DOHH2 (cell line): ENCODE measurements at regions not wholly inside any gene's neighbourhood (a gene's known extent, or its start where the extent isn't known, plus 50 kb on each side); places are given as distances from the start of the nearest gene placed in this dataset.

ENCODE experiments used
- H3F3A ChIP-seq: fragments of 200-600 bp; sonication (generic), shearing (Covaris generic); 2 replicates; pipeline ENCODE4 v1.6.0; 2016; ENCODE audit warnings: antibody characterized with exemption, mild to moderate bottlenecking; ENCODE audit not compliant: control insufficient read depth, insufficient read depth
- H3K27ac ChIP-seq: fragments of 200-600 bp; sonication (generic); 2 replicates; pipeline ENCODE4 v1.5.1; 2014; ENCODE audit warnings: low read depth, mild to moderate bottlenecking, low read length, moderate library complexity
- H3K27me3 ChIP-seq: fragments of 200-600 bp; sonication (generic); 2 replicates; pipeline ENCODE4 v1.6.1; 2014; ENCODE audit warnings: mild to moderate bottlenecking, low read length, mixed read lengths; ENCODE audit not compliant: control insufficient read depth
- H3K36me3 ChIP-seq: fragments of 200-600 bp; sonication (generic); 2 replicates; pipeline ENCODE4 v1.6.1; 2014; ENCODE audit warnings: mild to moderate bottlenecking, low read length, moderate library complexity, mixed read lengths; ENCODE audit not compliant: control insufficient read depth
- H3K4me1 ChIP-seq: fragments of 200-600 bp; sonication (generic); 2 replicates; pipeline ENCODE4 v1.6.1; 2014; ENCODE audit warnings: mild to moderate bottlenecking, low read length, mixed read lengths; ENCODE audit not compliant: control insufficient read depth
- H3K4me2 ChIP-seq: fragments of 200-600 bp; sonication (generic); 2 replicates; pipeline ENCODE4 v1.6.0; 2014; ENCODE audit warnings: mild to moderate bottlenecking, low read length, moderate library complexity
- H3K4me3 ChIP-seq: fragments of 200-600 bp; sonication (generic); 2 replicates; pipeline ENCODE4 v1.5.1; 2014; ENCODE audit warnings: mild to moderate bottlenecking, low read length, mixed read lengths
- H3K79me2 ChIP-seq: fragments of 200-600 bp; sonication (generic); 2 replicates; pipeline ENCODE4 v1.6.1; 2014; ENCODE audit warnings: mild to moderate bottlenecking, low read length, mixed read lengths; ENCODE audit not compliant: control insufficient read depth
- H3K9me2 ChIP-seq: fragments of 200-600 bp; sonication (generic); replicated peaks from 2 replicates; pipeline ENCODE4 v1.6.1; 2014; ENCODE audit warnings: mild to moderate bottlenecking, low read length, mixed read lengths; ENCODE audit not compliant: control insufficient read depth
- H3K9me3 ChIP-seq: fragments of 200-600 bp; sonication (generic); 2 replicates; pipeline ENCODE4 v1.6.1; 2014; ENCODE audit warnings: antibody characterized with exemption, low read length, mixed read lengths; ENCODE audit not compliant: control insufficient read depth, insufficient read depth
- H4K20me1 ChIP-seq: fragments of 200-600 bp; sonication (generic); 2 replicates; pipeline ENCODE4 v1.6.0; 2014; ENCODE audit warnings: low read depth, mild to moderate bottlenecking, antibody characterized with exemption, low read length, moderate library complexity; ENCODE audit not compliant: control insufficient read depth, insufficient read depth
- EZH2phosphoT487 ChIP-seq: fragments of 200-600 bp; sonication (generic); IDR thresholded peaks from 2 replicates; pipeline ENCODE4 v1.6.1; 2017; ENCODE audit warnings: borderline replicate concordance, mild to moderate bottlenecking, antibody characterized with exemption, low read length, moderate library complexity, mixed read lengths
- TF ChIP-seq, protein P1 (sequence below): fragments of 200-600 bp; sonication (generic); IDR thresholded peaks from one replicate; pipeline ENCODE4 v1.5.1; 2014; ENCODE audit warnings: antibody characterized with exemption, mild to moderate bottlenecking, low read depth, low read length; ENCODE audit not compliant: poor library complexity, severe bottlenecking

DNA sequence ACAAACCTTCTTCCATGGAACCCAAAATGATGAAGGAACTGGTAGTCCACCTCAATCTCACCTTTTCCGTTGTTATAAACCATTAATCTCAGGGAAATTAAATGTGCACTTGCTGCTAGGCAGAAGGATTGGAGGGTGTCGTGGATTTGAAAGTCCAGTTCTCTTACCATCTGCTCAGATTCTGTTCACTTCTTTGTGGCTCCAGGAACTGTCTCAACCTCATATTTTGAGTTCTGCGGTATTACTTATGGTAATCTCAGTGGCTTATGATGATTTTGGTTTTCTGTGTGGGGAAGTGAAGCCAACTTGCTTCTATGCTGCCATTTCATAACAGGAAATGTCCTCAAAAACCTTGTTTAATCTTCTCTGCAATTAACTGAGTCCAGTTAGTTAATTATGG lies 136.4 kb downstream of the CDC14C start:
- TF ChIP-seq, protein P1, sequence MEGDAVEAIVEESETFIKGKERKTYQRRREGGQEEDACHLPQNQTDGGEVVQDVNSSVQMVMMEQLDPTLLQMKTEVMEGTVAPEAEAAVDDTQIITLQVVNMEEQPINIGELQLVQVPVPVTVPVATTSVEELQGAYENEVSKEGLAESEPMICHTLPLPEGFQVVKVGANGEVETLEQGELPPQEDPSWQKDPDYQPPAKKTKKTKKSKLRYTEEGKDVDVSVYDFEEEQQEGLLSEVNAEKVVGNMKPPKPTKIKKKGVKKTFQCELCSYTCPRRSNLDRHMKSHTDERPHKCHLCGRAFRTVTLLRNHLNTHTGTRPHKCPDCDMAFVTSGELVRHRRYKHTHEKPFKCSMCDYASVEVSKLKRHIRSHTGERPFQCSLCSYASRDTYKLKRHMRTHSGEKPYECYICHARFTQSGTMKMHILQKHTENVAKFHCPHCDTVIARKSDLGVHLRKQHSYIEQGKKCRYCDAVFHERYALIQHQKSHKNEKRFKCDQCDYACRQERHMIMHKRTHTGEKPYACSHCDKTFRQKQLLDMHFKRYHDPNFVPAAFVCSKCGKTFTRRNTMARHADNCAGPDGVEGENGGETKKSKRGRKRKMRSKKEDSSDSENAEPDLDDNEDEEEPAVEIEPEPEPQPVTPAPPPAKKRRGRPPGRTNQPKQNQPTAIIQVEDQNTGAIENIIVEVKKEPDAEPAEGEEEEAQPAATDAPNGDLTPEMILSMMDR: no peak
- Histone ChIP-seq H3K36me3 (no peaks in the 10 kb centered on the region), H3K79me2 (no peaks in the 10 kb centered on the region), H3K4me1 (no peaks in the 10 kb centered on the region), H3K4me3 (no peak overlapping the region), H3K27ac (no peak overlapping the region), H3K9me2 (no peaks in the 10 kb centered on the region; the same call in 1 of the 2 replicates), H3K9me3 (no peaks in the 10 kb centered on the region), H3K27me3 (no peaks in the 10 kb centered on the region), H3F3A (no peaks in the 10 kb centered on the region), H3K4me2 (no peak overlapping the region), H4K20me1 (no peaks in the 10 kb centered on the region)

DNA sequence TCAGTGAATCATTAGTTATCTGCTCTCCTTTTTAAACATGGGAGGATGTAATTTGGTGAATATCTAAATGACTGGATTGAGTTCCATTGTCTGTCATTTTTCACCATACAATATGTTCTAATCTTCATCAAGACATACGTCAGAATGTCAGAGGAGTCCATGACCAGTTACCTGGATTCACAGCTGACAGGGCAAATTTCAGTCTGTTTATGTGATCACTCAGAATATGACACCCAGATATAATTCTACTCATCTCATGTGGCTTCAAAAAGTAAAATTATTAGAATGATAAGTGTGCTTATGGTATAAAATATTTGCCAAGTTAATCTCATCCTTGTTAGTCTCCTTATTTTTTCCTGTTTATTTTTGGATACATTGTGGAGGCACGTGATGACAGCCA lies 150.2 kb downstream of the CDC14C start:
- no peaks in the 10 kb centered on the region for H3K4me1 ChIP-seq
- no peaks in the 10 kb centered on the region for H3K9me3 ChIP-seq
- H3K27me3 ChIP-seq: no peaks in the 10 kb centered on the region
- H3K4me3 ChIP-seq: no peak overlapping the region
- H3K36me3 ChIP-seq: no peaks in the 10 kb centered on the region
- H3K79me2 ChIP-seq: no peaks in the 10 kb centered on the region
- no peak overlapping the region for H3K27ac ChIP-seq
- H3K9me2 ChIP-seq: no peaks in the 10 kb centered on the region; the same call in 1 of the 2 replicates
- no peaks in the 10 kb centered on the region for H3F3A ChIP-seq
- TF ChIP-seq, protein P1: no peak
- TF ChIP-seq EZH2phosphoT487: no peak
- no peaks in the 10 kb centered on the region for H4K20me1 ChIP-seq
- H3K4me2 ChIP-seq: no peak overlapping the region

DNA sequence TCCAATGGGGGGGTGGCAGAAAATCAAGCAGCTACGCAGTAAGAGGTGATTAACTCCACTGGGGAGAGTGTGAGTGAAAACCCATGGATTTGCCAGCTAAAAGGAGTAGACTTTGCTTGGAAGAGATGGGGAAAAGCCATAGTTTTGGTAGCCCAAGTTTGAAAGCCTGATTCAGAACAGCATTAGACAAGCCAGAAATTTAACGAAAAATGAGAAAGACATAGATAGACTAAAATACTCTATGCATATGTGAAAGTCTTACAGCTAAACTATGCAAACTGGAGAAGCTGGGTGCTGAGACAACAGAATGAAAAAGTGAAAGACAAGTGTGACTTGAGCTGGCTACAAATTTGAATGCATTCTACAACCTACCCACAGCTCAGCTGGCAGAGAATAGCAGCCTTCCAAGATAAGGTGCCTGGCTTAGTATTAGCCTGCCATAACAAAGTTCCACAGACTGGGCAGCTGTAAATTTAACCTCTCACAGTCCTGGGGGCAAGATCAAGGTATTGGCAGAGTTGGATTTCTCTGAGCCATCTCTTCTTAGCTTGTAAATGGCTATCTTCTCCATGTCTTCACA lies 156.6 kb downstream of the CDC14C start:
- Histone ChIP-seq H3K79me2 (no peaks in the 10 kb centered on the region), H3F3A (no peaks in the 10 kb centered on the region), H3K4me1 (no peaks in the 10 kb centered on the region), H4K20me1 (no peaks in the 10 kb centered on the region), H3K4me2 (no peak overlapping the region), H3K36me3 (no peaks in the 10 kb centered on the region), H3K27me3 (no peaks in the 10 kb centered on the region), H3K4me3 (no peak overlapping the region), H3K9me2 (no peaks in the 10 kb centered on the region; the same call in 1 of the 2 replicates), H3K9me3 (no peaks in the 10 kb centered on the region), H3K27ac (no peak overlapping the region)
- TF ChIP-seq, protein P1: no peak
- no peak for TF ChIP-seq EZH2phosphoT487
